Stimulated activated CD4-positive, alpha-beta T cell treated with anti-CD3 and anti-CD28 coated beads, Interleukin-2, amount 100 ng/mL, for 24 hours (primary cell): ENCODE measurements at regions not wholly inside any gene's neighbourhood (a gene's known extent, or its start where the extent isn't known, plus 50 kb on each side); places are given as distances from the start of the nearest gene placed in this dataset.

ENCODE experiments used
- DNase-seq, 2 donors: peaks; one replicate each; pipeline ENCODE4 v3.0.0-alpha.2; 2020

- DNase-seq, result no peak
These were observed 803.7 kb downstream of the KCNT2 start for GRCh38 chr1:195804547-195804946.

- no peak for DNase-seq
These were observed 809.2 kb downstream of the KCNT2 start for GRCh38 chr1:195799016-195799415.

- no peak for DNase-seq
These were observed 814.0 kb downstream of the KCNT2 start for GRCh38 chr1:195794225-195794624.

- no peak for DNase-seq
These were observed 816.4 kb downstream of the KCNT2 start for GRCh38 chr1:195791796-195792195.

- no peak for DNase-seq
These were observed 817.6 kb downstream of the KCNT2 start for GRCh38 chr1:195790514-195791168.

- no peak for DNase-seq
These were observed 818.9 kb downstream of the KCNT2 start for GRCh38 chr1:195789321-195789720.

- no peak for DNase-seq
These were observed 819.5 kb downstream of the KCNT2 start for GRCh38 chr1:195788721-195789120.

GRCh38 chr1:195785830-195786229 is 822.4 kb downstream of the KCNT2 start:
- no peak for DNase-seq

- no peak for DNase-seq
These were observed 834.3 kb downstream of the KCNT2 start for GRCh38 chr1:195773931-195774330.

GRCh38 chr1:195769461-195769860 is 838.8 kb downstream of the KCNT2 start:
- no peak for DNase-seq

- no peak for DNase-seq
These were observed 839.3 kb downstream of the KCNT2 start for GRCh38 chr1:195768936-195769335.

GRCh38 chr1:195768377-195768776 is 839.9 kb downstream of the KCNT2 start:
- no peak for DNase-seq

GRCh38 chr1:195766709-195767108 is 841.5 kb downstream of the KCNT2 start:
- no peak for DNase-seq

- DNase-seq, result no peak
These were observed 843.1 kb downstream of the KCNT2 start for GRCh38 chr1:195765099-195765498.

- no peak for DNase-seq
These were observed 844.3 kb downstream of the KCNT2 start for GRCh38 chr1:195763907-195764374.

- DNase-seq, result no peak
These were observed 844.9 kb downstream of the KCNT2 start for GRCh38 chr1:195763146-195763906.

GRCh38 chr1:195761104-195761503 is 847.1 kb downstream of the KCNT2 start:
- DNase-seq, result no peak

- no peak for DNase-seq
These were observed 852.1 kb downstream of the KCNT2 start for GRCh38 chr1:195756109-195756508.

GRCh38 chr1:195754874-195755273 is 853.4 kb downstream of the KCNT2 start:
- no peak for DNase-seq

GRCh38 chr1:195754303-195754702 is 853.9 kb downstream of the KCNT2 start:
- no peak for DNase-seq

GRCh38 chr1:195748969-195749368 is 859.3 kb downstream of the KCNT2 start:
- no peak for DNase-seq

GRCh38 chr1:195745189-195746010 is 862.8 kb downstream of the KCNT2 start:
- DNase-seq, result no peak

- no peak for DNase-seq
These were observed 864.0 kb downstream of the KCNT2 start for GRCh38 chr1:195744256-195744655.

GRCh38 chr1:195740862-195741261 is 867.4 kb downstream of the KCNT2 start:
- DNase-seq, result no peak
